ENCODE measurements at regions not wholly inside any gene's neighbourhood (a gene's known extent, or its start where the extent isn't known, plus 50 kb on each side); places are given as distances from the start of the nearest gene placed in this dataset.

DNA sequence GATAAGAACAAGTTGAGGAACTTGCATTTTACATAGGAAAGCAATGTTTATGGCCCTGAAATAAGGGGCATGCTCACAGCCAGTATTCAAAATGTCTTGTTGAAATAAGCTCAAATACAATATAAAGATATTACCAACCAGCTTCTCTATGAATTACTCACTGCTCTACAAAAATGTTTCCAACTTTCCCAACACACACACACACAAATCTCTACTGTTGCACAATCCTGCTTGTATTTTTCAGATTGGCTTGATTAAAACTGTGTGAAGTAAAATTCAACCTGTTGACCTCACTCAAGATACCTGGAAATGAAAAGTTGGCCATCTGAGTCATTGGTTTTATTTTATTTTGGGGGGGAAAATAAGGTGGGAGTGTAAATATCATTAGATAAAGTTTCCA is 128.6 kb downstream of the CHIC2 start:
- peaks cover 19% of the 10 kb centered on the region for H3K9me3 ChIP-seq
- H3K36me3 ChIP-seq, result no peaks in the 10 kb centered on the region
- H3K4me3 ChIP-seq, result no peak overlapping the region
- no peak for TF ChIP-seq Cebpa-rat (IDR thresholded peaks at IDR 0.05)
- H4K20me1 ChIP-seq, result no peaks in the 10 kb centered on the region
- no peaks in the 10 kb centered on the region for H3K27me3 ChIP-seq
- H3K9ac ChIP-seq, result no peak overlapping the region
- H3K4me1 ChIP-seq, result no peaks in the 10 kb centered on the region
- H3K27ac ChIP-seq, result no peak overlapping the region
- no peak overlapping the region for H3K4me2 ChIP-seq

- 0 out of 2 replicates have a peak, but pooled peaks cover 6% of the 10 kb centered on the region for H3K9me3 ChIP-seq
- no peak overlapping the region for H3K4me2 ChIP-seq
- no peak overlapping the region for H3K4me3 ChIP-seq
- H3K4me1 ChIP-seq, result no peaks in the 10 kb centered on the region
- no peaks in the 10 kb centered on the region for H3K36me3 ChIP-seq
- no peaks in the 10 kb centered on the region for H3K27me3 ChIP-seq
- H4K20me1 ChIP-seq, result no peaks in the 10 kb centered on the region
- H3K9ac ChIP-seq, result no peak overlapping the region
- TF ChIP-seq Cebpa-rat (IDR thresholded peaks at IDR 0.05), result no peak
- H3K27ac ChIP-seq, result no peak overlapping the region
These were observed 131.4 kb downstream of the CHIC2 start for GRCh38 chr4:53932796-53933610.

DNA sequence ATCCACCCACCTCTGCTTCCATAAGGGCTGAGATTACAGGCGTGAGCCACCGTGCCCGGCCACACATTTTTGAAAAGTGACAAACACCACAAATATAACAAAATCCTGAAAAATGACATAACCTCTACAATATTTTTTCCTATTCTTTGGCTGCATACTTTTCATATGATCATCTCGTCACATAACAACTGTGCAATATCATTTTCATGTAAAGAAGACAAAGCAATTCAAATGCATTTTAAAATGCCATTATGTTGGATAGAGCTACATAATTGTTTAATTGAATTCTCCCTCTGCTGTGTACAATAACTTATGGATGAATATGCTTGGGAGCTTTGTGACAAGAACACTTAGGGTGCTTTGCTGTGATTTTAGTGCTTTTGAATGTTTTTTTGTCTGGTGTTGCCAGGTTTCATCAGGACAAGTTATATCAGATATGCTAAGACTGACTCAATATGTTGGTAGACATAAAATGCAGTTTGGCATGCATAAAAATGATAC is 132.9 kb downstream of the CHIC2 start:
- H3K4me3 ChIP-seq, result no peak overlapping the region
- H3K36me3 ChIP-seq, result no peaks in the 10 kb centered on the region
- H4K20me1 ChIP-seq, result no peaks in the 10 kb centered on the region
- TF ChIP-seq Cebpa-rat (IDR thresholded peaks at IDR 0.05), result no peak
- H3K27me3 ChIP-seq, result no peaks in the 10 kb centered on the region
- no peak overlapping the region for H3K4me2 ChIP-seq
- no peak overlapping the region for H3K9ac ChIP-seq
- H3K27ac ChIP-seq, result no peak overlapping the region
- peaks cover 12% of the 10 kb centered on the region for H3K4me1 ChIP-seq
- 0 out of 2 replicates have a peak, but pooled peaks cover 6% of the 10 kb centered on the region for H3K9me3 ChIP-seq

DNA sequence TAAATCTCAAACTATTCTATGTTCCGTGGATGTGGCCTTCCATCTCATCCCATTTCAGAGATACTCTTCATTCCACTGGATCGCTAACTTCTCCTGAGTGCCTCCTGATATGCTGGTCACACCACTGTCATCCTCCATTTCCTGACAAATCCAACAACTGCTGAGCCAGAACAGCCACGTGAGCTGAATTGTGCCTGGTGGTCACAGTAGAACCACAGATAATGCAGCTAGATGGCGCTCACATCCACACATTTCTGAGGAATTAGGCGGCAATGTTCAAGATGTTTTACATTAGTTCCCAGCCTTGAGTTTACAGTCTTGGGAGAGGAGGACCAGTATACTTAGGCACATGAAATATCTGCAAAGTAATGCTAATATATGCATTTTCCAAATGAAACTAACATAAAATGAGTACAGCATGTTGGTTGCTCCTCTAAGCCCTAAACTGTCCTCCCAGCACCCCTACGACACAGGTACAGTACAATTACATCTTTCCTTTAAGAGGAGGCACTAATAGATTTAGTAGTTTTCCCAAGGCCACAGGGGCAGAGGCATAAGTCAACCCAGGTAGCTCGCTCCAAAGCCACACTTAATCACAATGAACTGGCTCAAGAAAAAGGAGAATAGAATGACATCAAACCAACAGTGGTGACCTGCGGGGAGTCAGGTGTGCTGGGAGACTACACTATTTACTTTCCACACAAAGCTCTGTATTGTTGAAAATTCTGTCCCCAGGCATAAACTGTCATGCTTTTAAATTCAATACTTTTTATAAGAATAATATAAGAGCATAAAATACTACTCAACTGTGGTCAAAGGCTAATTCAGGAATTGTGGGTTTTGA is 134.2 kb downstream of the CHIC2 start:
- TF ChIP-seq Cebpa-rat (IDR thresholded peaks at IDR 0.05), result no peak
- Histone ChIP-seq H3K36me3 (no peaks in the 10 kb centered on the region), H4K20me1 (no peaks in the 10 kb centered on the region), H3K9ac (no peak overlapping the region), H3K27ac (no peak overlapping the region; the same call in 1 of the 2 replicates), H3K4me1 (peaks cover 12% of the 10 kb centered on the region), H3K27me3 (no peaks in the 10 kb centered on the region), H3K4me3 (no peak overlapping the region), H3K4me2 (no peak overlapping the region), H3K9me3 (0 out of 2 replicates have a peak, but pooled peaks cover 6% of the 10 kb centered on the region)

DNA sequence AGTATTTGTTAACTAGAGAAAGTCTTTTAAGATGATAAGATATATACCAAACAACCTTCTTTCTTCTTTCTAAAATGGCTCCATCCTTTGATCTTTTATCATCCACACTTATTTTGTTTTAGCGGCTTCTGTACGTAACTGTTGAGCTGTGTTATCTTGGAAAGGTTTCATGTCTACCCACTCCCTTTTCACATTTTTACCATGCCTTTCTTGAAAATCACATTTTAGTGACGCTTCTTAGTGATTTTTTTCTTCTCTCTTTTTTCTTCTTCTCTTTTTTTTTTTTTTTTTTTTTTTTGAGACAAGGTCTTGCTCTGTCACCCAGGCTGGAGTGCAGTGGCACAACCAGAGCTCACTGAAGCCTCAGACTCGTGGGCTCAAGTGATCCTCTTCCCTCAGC is 135.1 kb downstream of the CHIC2 start:
- Histone ChIP-seq H3K27me3 (no peaks in the 10 kb centered on the region), H3K4me1 (peaks cover 12% of the 10 kb centered on the region), H3K9ac (no peak overlapping the region), H3K27ac (no peak overlapping the region), H3K4me2 (no peak overlapping the region), H4K20me1 (no peaks in the 10 kb centered on the region), H3K4me3 (no peak overlapping the region), H3K9me3 (0 out of 2 replicates have a peak, but pooled peaks cover 6% of the 10 kb centered on the region), H3K36me3 (no peaks in the 10 kb centered on the region)
- TF ChIP-seq Cebpa-rat (IDR thresholded peaks at IDR 0.05), result no peak

DNA sequence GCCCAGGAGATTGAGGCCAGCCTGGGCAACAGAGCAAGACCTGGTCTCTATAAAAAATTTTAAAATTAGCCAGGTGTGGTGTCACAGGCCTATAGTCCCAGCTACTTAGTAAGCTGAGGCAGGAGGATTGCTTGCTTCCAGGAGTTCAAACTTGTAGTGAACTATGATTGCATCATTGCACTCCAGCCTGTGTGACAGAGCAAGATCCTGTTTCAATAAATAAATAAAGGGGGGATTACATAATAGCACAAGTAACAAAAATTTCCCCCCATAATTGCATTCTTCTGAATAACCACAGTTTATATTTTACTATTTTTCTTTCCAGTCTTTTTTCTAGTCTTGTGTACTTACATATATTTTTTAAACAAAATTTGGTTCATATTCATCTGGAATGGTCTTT is 135.6 kb downstream of the CHIC2 start:
- Histone ChIP-seq H3K27me3 (no peaks in the 10 kb centered on the region), H3K4me2 (no peak overlapping the region), H3K9ac (no peak overlapping the region), H3K36me3 (no peaks in the 10 kb centered on the region), H3K4me3 (no peak overlapping the region), H3K4me1 (peaks cover 12% of the 10 kb centered on the region), H3K9me3 (0 out of 2 replicates have a peak, but pooled peaks cover 6% of the 10 kb centered on the region), H4K20me1 (no peaks in the 10 kb centered on the region), H3K27ac (no peak overlapping the region)
- TF ChIP-seq Cebpa-rat (IDR thresholded peaks at IDR 0.05), result peak; percentile 13; the same call in 1 of the 2 replicates

GRCh38 chr4:53925050-53925605 is 139.3 kb downstream of the CHIC2 start:
- no peak overlapping the region for H3K4me2 ChIP-seq

GRCh38 chr4:53924333-53925049 is 139.9 kb downstream of the CHIC2 start:
- Histone ChIP-seq H3K4me2 (no peak overlapping the region), H3K4me3 (no peak overlapping the region), H3K27me3 (no peaks in the 10 kb centered on the region), H3K4me1 (peaks cover 12% of the 10 kb centered on the region), H4K20me1 (no peaks in the 10 kb centered on the region), H3K9ac (no peak overlapping the region), H3K36me3 (no peaks in the 10 kb centered on the region), H3K27ac (no peak overlapping the region), H3K9me3 (no peaks in the 10 kb centered on the region)
- TF ChIP-seq Cebpa-rat (IDR thresholded peaks at IDR 0.05), result no peak

More at GRCh38 chr4:53925050-53925605, 139.3 kb downstream of the CHIC2 start:
- H3K9ac ChIP-seq, result no peak overlapping the region
- H3K4me3 ChIP-seq, result no peak overlapping the region
- H3K9me3 ChIP-seq, result no peaks in the 10 kb centered on the region
- H3K27me3 ChIP-seq, result no peaks in the 10 kb centered on the region
- H3K36me3 ChIP-seq, result no peaks in the 10 kb centered on the region
- TF ChIP-seq Cebpa-rat (IDR thresholded peaks at IDR 0.05), result no peak
- no peak overlapping the region for H3K27ac ChIP-seq
- no peaks in the 10 kb centered on the region for H4K20me1 ChIP-seq
- peaks cover 12% of the 10 kb centered on the region for H3K4me1 ChIP-seq

DNA sequence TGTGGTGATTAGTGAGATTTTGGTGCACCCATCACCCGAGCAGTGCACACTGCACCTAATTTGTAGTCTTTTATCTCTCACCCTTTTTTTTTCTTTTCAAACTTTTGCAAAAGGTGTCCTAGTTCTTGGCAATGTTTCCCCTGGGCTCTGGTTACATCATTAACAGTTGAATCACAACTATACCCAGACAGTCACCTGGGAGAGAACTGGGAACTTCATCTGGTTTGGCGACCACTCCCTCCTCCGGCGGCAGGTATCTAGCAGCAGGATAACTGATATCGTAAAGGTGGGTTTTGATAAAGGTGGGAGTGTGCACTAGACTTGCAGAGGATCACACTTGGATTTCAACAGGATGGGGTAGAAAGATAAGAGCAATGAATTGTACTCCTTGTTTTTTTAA is 140.5 kb downstream of the CHIC2 start:
- Histone ChIP-seq H3K9me3 (no peaks in the 10 kb centered on the region), H3K27ac (no peak overlapping the region), H4K20me1 (no peaks in the 10 kb centered on the region), H3K4me2 (no peak overlapping the region), H3K4me1 (peaks cover 12% of the 10 kb centered on the region), H3K36me3 (no peaks in the 10 kb centered on the region), H3K27me3 (no peaks in the 10 kb centered on the region), H3K9ac (no peak overlapping the region), H3K4me3 (no peak overlapping the region)
- no peak for TF ChIP-seq Cebpa-rat (IDR thresholded peaks at IDR 0.05)

All from BLaER1 (cell line).